Smooth muscle cell (in vitro differentiated cells): ENCODE measurements at regions not wholly inside any gene's neighbourhood (a gene's known extent, or its start where the extent isn't known, plus 50 kb on each side); places are given as distances from the start of the nearest gene placed in this dataset.

Experiments
- DNase-seq: peaks from one replicate; lab custom pipeline; 2025; ENCODE audit not compliant: unreplicated experiment; lab: John Stamatoyannopoulos, UW
- H2AFZ ChIP-seq: fragments of 200-600 bp; sonication (generic); 2 replicates; pipeline ENCODE4 v1.6.0; 2016; ENCODE audit warnings: antibody characterized with exemption, low read depth, mild to moderate bottlenecking
- H3F3A ChIP-seq: fragments of 200-600 bp; sonication (generic); 2 replicates; pipeline ENCODE4 v1.6.0; 2017; ENCODE audit warnings: antibody characterized with exemption, low read depth
- H3K27ac ChIP-seq: fragments of 200-600 bp; sonication (generic); 2 replicates; pipeline ENCODE4 v1.5.1; 2016; ENCODE audit warnings: low read depth, mild to moderate bottlenecking
- H3K27me3 ChIP-seq: fragments of 200-600 bp; sonication (generic); 2 replicates; pipeline ENCODE4 v1.6.1; 2016; ENCODE audit warnings: low read depth, mild to moderate bottlenecking
- H3K36me3 ChIP-seq: fragments of 200-600 bp; sonication (generic); 2 replicates; pipeline ENCODE4 v1.5.1; 2016; ENCODE audit warnings: low read depth
- H3K4me1 ChIP-seq: fragments of 200-600 bp; sonication (generic); 2 replicates; pipeline ENCODE4 v1.5.1; 2016; ENCODE audit warnings: low read depth
- H3K4me2 ChIP-seq: fragments of 200-600 bp; sonication (generic); 2 replicates; pipeline ENCODE4 v1.6.0; 2016; ENCODE audit warnings: mild to moderate bottlenecking
- H3K4me3 ChIP-seq: fragments of 200-600 bp; sonication (generic); 2 replicates; pipeline ENCODE4 v1.5.1; 2016; ENCODE audit warnings: mild to moderate bottlenecking
- H3K79me2 ChIP-seq: fragments of 200-600 bp; sonication (generic); 2 replicates; pipeline ENCODE4 v1.6.0; 2016; ENCODE audit warnings: low read depth, mild to moderate bottlenecking
- H3K9ac ChIP-seq: fragments of 200-600 bp; sonication (generic); 2 replicates; pipeline ENCODE4 v1.6.0; 2016; ENCODE audit warnings: low read depth
- H3K9me3 ChIP-seq: fragments of 200-600 bp; sonication (generic); replicated peaks from 2 replicates; pipeline ENCODE4 v1.5.1; 2016; ENCODE audit warnings: low read depth
- H4K20me1 ChIP-seq: fragments of 200-600 bp; sonication (generic); 2 replicates; pipeline ENCODE4 v1.6.0; 2016; ENCODE audit warnings: low read depth
- CTCF ChIP-seq: fragments of 200-600 bp; sonication (generic); IDR thresholded peaks from 2 replicates; pipeline ENCODE4 v1.5.1; 2017; ENCODE audit warnings: borderline replicate concordance, mild to moderate bottlenecking, antibody characterized with exemption; ENCODE audit not compliant: insufficient read depth, poor library complexity, severe bottlenecking
- WGBS: methylation state at CpG from one replicate; pipeline ENCODE4 v1.1.7; 2016; ENCODE audit warnings: low lambda C conversion rate; 5-methylcytosine and 5-hydroxymethylcytosine counted together

GRCh38 chr14:97543221-97543620, 746.0 kb downstream of the VRK1 start:
- Histone ChIP-seq H3K27me3 (peaks cover 7% of the 10 kb centered on the region), H3K36me3 (no peaks in the 10 kb centered on the region), H3F3A (no peaks in the 10 kb centered on the region), H3K4me2 (no peak overlapping the region), H3K27ac (no peak overlapping the region), H3K79me2 (no peaks in the 10 kb centered on the region), H3K4me1 (no peaks in the 10 kb centered on the region), H3K9ac (no peak overlapping the region), H3K9me3 (no peaks in the 10 kb centered on the region), H3K4me3 (no peak overlapping the region), H2AFZ (no peak overlapping the region), H4K20me1 (no peaks in the 10 kb centered on the region)
- WGBS = 86% methylated on average over 5 of the region's 5 CpGs
- DNase-seq = no peak
- no peak for TF ChIP-seq CTCF

- H3K9ac ChIP-seq = no peak overlapping the region
- no peak for DNase-seq
- no peaks in the 10 kb centered on the region for H3F3A ChIP-seq
- 83% methylated on average over 1 of the region's 1 CpG for WGBS
- no peak overlapping the region for H3K4me2 ChIP-seq
- H2AFZ ChIP-seq = no peak overlapping the region
- H4K20me1 ChIP-seq = no peaks in the 10 kb centered on the region
- no peak overlapping the region for H3K4me3 ChIP-seq
- H3K9me3 ChIP-seq = no peaks in the 10 kb centered on the region
- H3K27me3 ChIP-seq = peaks cover 7% of the 10 kb centered on the region
- H3K79me2 ChIP-seq = no peaks in the 10 kb centered on the region
- H3K27ac ChIP-seq = no peak overlapping the region
- no peak for TF ChIP-seq CTCF
- H3K4me1 ChIP-seq = no peaks in the 10 kb centered on the region
- no peaks in the 10 kb centered on the region for H3K36me3 ChIP-seq
Observed at GRCh38 chr14:97543816-97544215, 746.6 kb downstream of the VRK1 start.

GRCh38 chr14:97544571-97544970, 747.4 kb downstream of the VRK1 start:
- no peak overlapping the region for H3K27ac ChIP-seq
- no peaks in the 10 kb centered on the region for H3F3A ChIP-seq
- H4K20me1 ChIP-seq = no peaks in the 10 kb centered on the region
- 94% methylated on average over 4 of the region's 4 CpGs for WGBS
- H3K4me1 ChIP-seq = no peaks in the 10 kb centered on the region
- H3K4me3 ChIP-seq = no peak overlapping the region
- H2AFZ ChIP-seq = no peak overlapping the region
- no peak overlapping the region for H3K9ac ChIP-seq
- H3K4me2 ChIP-seq = no peak overlapping the region
- no peaks in the 10 kb centered on the region for H3K9me3 ChIP-seq
- no peaks in the 10 kb centered on the region for H3K36me3 ChIP-seq
- no peak for DNase-seq
- H3K79me2 ChIP-seq = no peaks in the 10 kb centered on the region
- peaks cover 7% of the 10 kb centered on the region for H3K27me3 ChIP-seq
- no peak for TF ChIP-seq CTCF

DNA sequence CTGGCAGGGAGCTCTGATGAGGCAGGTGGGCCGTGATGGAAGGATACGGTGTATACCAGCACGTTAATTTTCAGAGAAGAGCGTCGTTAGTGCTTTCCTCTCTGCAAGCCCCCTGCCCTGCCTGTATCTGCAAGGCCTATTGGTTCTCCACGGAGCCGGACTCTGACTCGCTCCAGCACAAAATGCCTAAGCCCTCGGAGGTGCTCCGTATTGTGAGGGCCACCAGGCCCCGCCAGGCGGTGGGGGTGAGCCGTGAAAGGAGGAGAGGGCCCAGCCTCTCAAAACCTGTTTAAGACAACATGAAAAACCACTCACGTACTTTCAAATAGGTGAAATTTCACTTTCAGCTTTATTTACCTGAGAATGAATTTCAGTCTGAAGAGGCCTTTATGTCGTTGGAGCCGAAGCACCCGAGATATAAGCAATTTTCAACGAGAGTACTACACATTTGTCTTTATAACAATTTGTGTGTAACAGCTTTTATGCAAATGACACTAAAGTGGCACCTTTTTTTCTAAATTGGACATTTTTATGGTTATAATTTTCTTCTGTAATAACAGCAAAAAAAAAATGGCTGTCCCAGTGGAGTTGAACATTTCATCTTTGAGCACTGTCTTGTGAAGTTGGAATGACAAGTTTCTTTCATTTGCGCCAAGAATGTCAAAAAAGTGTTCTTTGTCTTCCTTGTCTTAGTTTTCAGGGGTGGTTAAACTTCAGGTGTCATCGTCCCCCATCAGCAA, 749.5 kb downstream of the VRK1 start:
- Histone ChIP-seq H2AFZ (no peak overlapping the region), H3F3A (no peaks in the 10 kb centered on the region), H3K4me3 (no peak overlapping the region), H3K79me2 (no peaks in the 10 kb centered on the region), H3K4me1 (no peaks in the 10 kb centered on the region), H3K4me2 (no peak overlapping the region), H3K27me3 (peaks cover 7% of the 10 kb centered on the region), H3K9me3 (no peaks in the 10 kb centered on the region), H3K27ac (no peak overlapping the region), H3K36me3 (no peaks in the 10 kb centered on the region), H3K9ac (no peak overlapping the region), H4K20me1 (no peaks in the 10 kb centered on the region)
- TF ChIP-seq CTCF = no peak
- 97% methylated on average over 20 of the region's 20 CpGs for WGBS
- DNase-seq = no peak
